Vagina (tissue), 2 donors: ENCODE measurements at regions not wholly inside any gene's neighbourhood (a gene's known extent, or its start where the extent isn't known, plus 50 kb on each side); places are given as distances from the start of the nearest gene placed in this dataset.

Experiments used
- DNase-seq, 2 donors: peaks; one replicate each; pipeline ENCODE4 v3.0.0-alpha.2; 2017; ENCODE audit errors: extremely low spot score in 2 of 2
- H3K27ac ChIP-seq: fragments of 200-600 bp; sonication (generic); one replicate; pipeline ENCODE4 v1.5.1; 2019
- H3K27me3 ChIP-seq: fragments of 200-600 bp; sonication (generic); one replicate; pipeline ENCODE4 v1.5.1; 2019
- H3K36me3 ChIP-seq, 2 donors: fragments of 200-600 bp; sonication (generic); one replicate each; pipeline ENCODE4 v1.5.1; 2017 to 2019
- H3K4me1 ChIP-seq: fragments of 200-600 bp; sonication (generic); one replicate; pipeline ENCODE4 v1.5.1; 2019
- H3K4me3 ChIP-seq, 2 donors: fragments of 200-600 bp; sonication (generic); 1 replicate in 1 of 2; 2 replicates in 1 of 2; pipeline ENCODE4 v1.5.1; 2016 to 2019
- H3K9me3 ChIP-seq: fragments of 200-600 bp; sonication (generic); one replicate; pipeline ENCODE4 v1.5.1; 2019
- CTCF ChIP-seq, 3 experiments: fragments of 450-650 bp in 2 of 3; fragments of 200-600 bp in 1 of 3; sonication (generic) in 1 of 3; IDR thresholded peaks; one replicate each; pipeline ENCODE4 v1.5.1; 2017 to 2019; ENCODE audit warnings: antibody characterized with exemption in 3 of 3, mild to moderate bottlenecking in 2 of 3, moderate library complexity in 2 of 3
- POLR2A ChIP-seq, 2 donors: fragments of 450-650 bp; IDR thresholded peaks; one replicate each; pipeline ENCODE4 v1.6.1; 2017; ENCODE audit warnings: antibody characterized with exemption in 2 of 2, mild to moderate bottlenecking in 2 of 2, moderate library complexity in 2 of 2
- POLR2AphosphoS5 ChIP-seq, 2 donors: sonication (generic); formaldehyde crosslinking; IDR thresholded peaks; one replicate each; pipeline ENCODE4 v1.9.0; 2017; ENCODE audit warnings: antibody characterized with exemption in 2 of 2, mild to moderate bottlenecking in 2 of 2, low read depth in 1 of 2; ENCODE audit not compliant: insufficient read depth in 1 of 2
- intact Hi-C: fragments of 100-400 bp; cut with DNase I; formaldehyde crosslinking; loops from one replicate; pipeline ENCODE4 v1.15.1; 2023

GRCh38 chr10:85080934-85081333, 752.5 kb downstream of the CCSER2 start:
- TF ChIP-seq POLR2A (IDR thresholded peaks at IDR 0.05) (no peak), POLR2AphosphoS5 (IDR thresholded peaks at IDR 0.05; ENCODE audit: insufficient read depth in 1 of 2, low read depth in 1 of 2) (no peak), CTCF (IDR thresholded peaks at IDR 0.05) (no peak)
- intact Hi-C loops: no loop called here
- Histone ChIP-seq H3K27me3 (no peaks in the 10 kb centered on the region), H3K9me3 (no peaks in the 10 kb centered on the region), H3K27ac (no peak overlapping the region), H3K36me3 (no peaks in the 10 kb centered on the region), H3K4me1 (no peaks in the 10 kb centered on the region), H3K4me3 (no peak overlapping the region)
- no peak for DNase-seq

GRCh38 chr10:85098835-85099521, 770.6 kb downstream of the CCSER2 start:
- H3K27ac ChIP-seq: no peak overlapping the region
- TF ChIP-seq POLR2A (IDR thresholded peaks at IDR 0.05): no peak
- no peak for TF ChIP-seq POLR2AphosphoS5 (IDR thresholded peaks at IDR 0.05; ENCODE audit: insufficient read depth in 1 of 2, low read depth in 1 of 2)
- TF ChIP-seq CTCF (IDR thresholded peaks at IDR 0.05): no peak
- no peak overlapping the region for H3K4me3 ChIP-seq
- H3K27me3 ChIP-seq: no peaks in the 10 kb centered on the region
- no peaks in the 10 kb centered on the region for H3K36me3 ChIP-seq
- no peak for DNase-seq
- no peaks in the 10 kb centered on the region for H3K4me1 ChIP-seq
- intact Hi-C loops: no loop called here
- no peaks in the 10 kb centered on the region for H3K9me3 ChIP-seq

GRCh38 chr10:85100495-85100894, 772.1 kb downstream of the CCSER2 start:
- no peak for TF ChIP-seq CTCF (IDR thresholded peaks at IDR 0.05)
- TF ChIP-seq POLR2AphosphoS5 (IDR thresholded peaks at IDR 0.05; ENCODE audit: insufficient read depth in 1 of 2, low read depth in 1 of 2): no peak
- TF ChIP-seq POLR2A (IDR thresholded peaks at IDR 0.05): no peak
- no peaks in the 10 kb centered on the region for H3K27me3 ChIP-seq
- no peak overlapping the region for H3K4me3 ChIP-seq
- no peaks in the 10 kb centered on the region for H3K4me1 ChIP-seq
- H3K9me3 ChIP-seq: no peaks in the 10 kb centered on the region
- DNase-seq: no peak
- H3K27ac ChIP-seq: no peak overlapping the region
- intact Hi-C loops: no loop called here
- H3K36me3 ChIP-seq: no peaks in the 10 kb centered on the region

- Histone ChIP-seq H3K4me3 (no peak overlapping the region), H3K9me3 (no peaks in the 10 kb centered on the region), H3K27me3 (no peaks in the 10 kb centered on the region), H3K4me1 (no peaks in the 10 kb centered on the region), H3K27ac (no peak overlapping the region), H3K36me3 (no peaks in the 10 kb centered on the region)
- intact Hi-C loops: no loop called here
- TF ChIP-seq POLR2A (IDR thresholded peaks at IDR 0.05) (no peak), CTCF (IDR thresholded peaks at IDR 0.05) (no peak), POLR2AphosphoS5 (IDR thresholded peaks at IDR 0.05; ENCODE audit: insufficient read depth in 1 of 2, low read depth in 1 of 2) (no peak)
- no peak for DNase-seq
Measured at GRCh38 chr10:85105614-85106255, 777.3 kb downstream of the CCSER2 start.

GRCh38 chr10:85111271-85111670, 782.9 kb downstream of the CCSER2 start:
- no peaks in the 10 kb centered on the region for H3K36me3 ChIP-seq
- H3K4me1 ChIP-seq: no peaks in the 10 kb centered on the region
- no peak overlapping the region for H3K27ac ChIP-seq
- H3K9me3 ChIP-seq: no peaks in the 10 kb centered on the region
- H3K4me3 ChIP-seq: no peak overlapping the region
- intact Hi-C loops: no loop called here
- no peak for DNase-seq
- no peaks in the 10 kb centered on the region for H3K27me3 ChIP-seq
- TF ChIP-seq POLR2A (IDR thresholded peaks at IDR 0.05): no peak
- no peak for TF ChIP-seq POLR2AphosphoS5 (IDR thresholded peaks at IDR 0.05; ENCODE audit: insufficient read depth in 1 of 2, low read depth in 1 of 2)
- no peak for TF ChIP-seq CTCF (IDR thresholded peaks at IDR 0.05)
